CD4-positive, CD25-positive, alpha-beta regulatory T cell (primary cell): ENCODE measurements at regions not wholly inside any gene's neighbourhood (a gene's known extent, or its start where the extent isn't known, plus 50 kb on each side); places are given as distances from the start of the nearest gene placed in this dataset.
"Not testable (repeated sequence)": the region's sequence is repeated elsewhere in the genome, so short reads cannot be mapped to it uniquely, and the experiment has no call there.

ENCODE experiments used
- ATAC-seq, 2 donors: fragments of 150-1000 bp; cut with Tn5 transposase; one replicate each; pipeline ENCODE4 v1.10.0; 2021; ENCODE audit warnings: low read depth in 2 of 2, moderate number of reproducible peaks in 2 of 2, moderate library complexity in 1 of 2
- DNase-seq, 3 donors: peaks; one replicate each; pipeline versions ENCODE4 v3.0.0 to v3.0.0-alpha.2; 2012 to 2022; ENCODE audit warnings: mixed read lengths in 1 of 3
- H3K27ac ChIP-seq: one replicate; pipeline ENCODE4 v1.7.0; 2013; ENCODE audit warnings: mild to moderate bottlenecking, low read length; ENCODE audit not compliant: insufficient read depth, poor library complexity, severe bottlenecking
- H3K27me3 ChIP-seq: one replicate; pipeline ENCODE4 v1.7.0; 2013; ENCODE audit warnings: low read length; ENCODE audit not compliant: control insufficient read depth, insufficient read depth
- H3K36me3 ChIP-seq: one replicate; pipeline ENCODE4 v1.7.0; 2013; ENCODE audit warnings: mild to moderate bottlenecking, low read length, moderate library complexity; ENCODE audit not compliant: control insufficient read depth, insufficient read depth
- H3K4me1 ChIP-seq: 2 replicates; pipeline ENCODE4 v1.7.0; 2013; ENCODE audit warnings: mild to moderate bottlenecking, low read length; ENCODE audit not compliant: insufficient read depth, control insufficient read depth, poor library complexity, severe bottlenecking
- H3K4me3 ChIP-seq: one replicate; pipeline ENCODE4 v1.7.0; 2013; ENCODE audit warnings: low read depth, mild to moderate bottlenecking, low read length, moderate library complexity
- H3K9me3 ChIP-seq, 2 experiments: 1 replicate in 1 of 2; 2 replicates in 1 of 2; pipeline ENCODE4 v1.7.0; 2013; ENCODE audit warnings: low read length in 2 of 2, mild to moderate bottlenecking in 1 of 2, moderate library complexity in 1 of 2; ENCODE audit not compliant: control insufficient read depth in 2 of 2
- H3K27ac Mint-ChIP-seq, 3 donors: one replicate each; pipeline ENCODE4 v1.8.0; 2020 to 2022; ENCODE audit warnings: mild to moderate bottlenecking in 3 of 3, mixed read lengths in 3 of 3, moderate library complexity in 2 of 3
- H3K27me3 Mint-ChIP-seq: one replicate; pipeline ENCODE4 v1.8.0; 2022; ENCODE audit warnings: mild to moderate bottlenecking, mixed read lengths
- H3K36me3 Mint-ChIP-seq: one replicate; pipeline ENCODE4 v1.8.0; 2020; ENCODE audit warnings: mixed read lengths
- H3K4me1 Mint-ChIP-seq, 4 donors: one replicate each; pipeline ENCODE4 v1.8.0; 2020 to 2022; ENCODE audit warnings: mixed read lengths in 4 of 4, mild to moderate bottlenecking in 1 of 4
- H3K4me3 Mint-ChIP-seq, 4 donors: one replicate each; pipeline ENCODE4 v1.8.0; 2020 to 2022; ENCODE audit warnings: mild to moderate bottlenecking in 4 of 4, mixed read lengths in 4 of 4, moderate library complexity in 3 of 4
- H3K9me3 Mint-ChIP-seq, 7 donors: one replicate each; pipeline ENCODE4 v1.8.0; 2020 to 2022; ENCODE audit warnings: mixed read lengths in 7 of 7, mild to moderate bottlenecking in 3 of 7, moderate library complexity in 2 of 7

DNA sequence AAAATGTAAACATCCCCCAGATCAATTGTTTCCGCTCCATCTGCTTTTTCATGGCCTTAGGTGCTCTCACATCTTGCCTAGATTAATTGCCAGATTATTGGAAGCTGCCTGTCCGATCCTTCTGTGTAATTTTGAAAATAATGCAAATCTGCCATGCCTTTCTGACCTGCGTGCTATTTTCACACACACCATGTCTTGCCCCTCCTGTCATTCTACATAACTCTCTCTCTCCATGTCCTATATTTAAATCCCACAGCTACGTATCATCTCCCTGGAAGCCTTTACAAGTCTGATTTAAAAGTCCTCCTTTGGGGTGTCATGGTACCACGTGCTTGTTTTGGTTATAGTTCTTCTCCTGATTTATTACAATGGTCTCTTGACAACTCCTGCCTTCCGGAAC is 247.6 kb upstream of the ELAVL2 start:
- H3K9me3 ChIP-seq, result peaks cover 0 to 1% of the 10 kb centered on the region in 2 experiments
- Mint-ChIP-seq H3K27me3 (no peaks in the 10 kb centered on the region), H3K9me3 (peaks cover 0 to 27% (median 16%) of the 10 kb centered on the region in 7 donors), H3K4me3 (no peak overlapping the region), H3K4me1 (no peaks in the 10 kb centered on the region), H3K36me3 (no peaks in the 10 kb centered on the region), H3K27ac (no peak overlapping the region)
- DNase-seq, result no peak
- H3K27ac ChIP-seq, result no peak overlapping the region
- no peak for ATAC-seq
- H3K4me3 ChIP-seq, result no peak overlapping the region
- no peaks in the 10 kb centered on the region for H3K4me1 ChIP-seq
- no peaks in the 10 kb centered on the region for H3K36me3 ChIP-seq
- no peaks in the 10 kb centered on the region for H3K27me3 ChIP-seq

DNA sequence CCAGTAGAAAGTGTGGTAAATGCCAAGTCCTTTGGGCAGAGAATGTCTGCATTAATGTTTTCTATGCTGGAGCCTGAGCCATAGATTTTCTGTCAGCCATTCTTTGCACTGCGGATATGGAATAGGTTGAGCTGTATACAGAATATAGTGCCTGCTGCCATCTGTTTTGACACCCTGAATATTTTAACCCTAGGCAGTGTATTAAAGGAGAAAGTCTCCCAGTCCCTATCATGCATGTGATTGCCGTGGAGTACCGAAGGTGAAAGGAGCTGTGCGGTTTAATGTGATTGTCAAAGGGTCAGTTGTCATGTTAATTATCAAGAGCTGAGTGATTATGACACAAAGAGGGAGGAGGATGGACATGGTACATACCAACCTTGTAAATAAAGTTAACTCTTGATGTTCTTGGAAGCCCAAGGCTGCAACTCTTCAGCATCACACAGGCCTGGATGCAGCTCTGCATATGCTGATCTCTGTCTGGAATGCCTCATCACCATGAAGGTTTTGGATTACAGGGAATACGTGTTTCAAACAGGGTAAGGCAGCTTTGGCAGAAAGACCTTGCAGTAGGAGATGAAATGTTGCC is 247.1 kb upstream of the ELAVL2 start:
- H3K27ac Mint-ChIP-seq, result no peak overlapping the region
- Histone ChIP-seq H3K4me1 (no peaks in the 10 kb centered on the region), H3K27ac (no peak overlapping the region), H3K4me3 (no peak overlapping the region), H3K9me3 (no peaks in the 10 kb centered on the region), H3K36me3 (no peaks in the 10 kb centered on the region), H3K27me3 (no peaks in the 10 kb centered on the region)
- no peaks in the 10 kb centered on the region for H3K27me3 Mint-ChIP-seq
- no peaks in the 10 kb centered on the region for H3K4me1 Mint-ChIP-seq
- no peaks in the 10 kb centered on the region for H3K36me3 Mint-ChIP-seq
- peaks cover 0 to 23% (median 12%) of the 10 kb centered on the region in 7 donors for H3K9me3 Mint-ChIP-seq
- H3K4me3 Mint-ChIP-seq, result no peak overlapping the region
- no peak for ATAC-seq
- DNase-seq, result no peak

DNA sequence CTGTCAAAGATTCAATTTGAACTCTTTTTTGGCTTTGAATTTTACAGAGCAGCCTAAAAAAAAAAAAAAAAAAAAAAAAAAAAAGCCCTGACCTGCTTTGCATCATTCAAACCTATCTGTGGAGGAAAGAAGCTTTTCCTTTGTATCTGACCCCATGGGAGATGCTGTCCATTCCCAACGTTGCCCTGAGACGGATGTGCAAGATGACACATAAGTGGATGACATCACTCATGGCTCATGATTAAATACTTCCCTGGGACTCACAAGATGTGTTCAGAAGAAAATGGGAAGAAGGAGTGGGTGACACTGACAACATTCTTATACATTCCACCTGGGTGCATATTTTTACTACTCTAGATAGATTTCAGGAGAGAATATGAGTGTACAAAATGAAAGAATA is 245.7 kb upstream of the ELAVL2 start:
- Mint-ChIP-seq H3K4me3 (no peak overlapping the region), H3K36me3 (no peaks in the 10 kb centered on the region), H3K27ac (no peak overlapping the region), H3K27me3 (no peaks in the 10 kb centered on the region), H3K9me3 (peaks cover 0 to 18% (median 14%) of the 10 kb centered on the region in 7 donors), H3K4me1 (no peaks in the 10 kb centered on the region)
- Histone ChIP-seq H3K27me3 (no peaks in the 10 kb centered on the region), H3K4me3 (no peak overlapping the region), H3K27ac (no peak overlapping the region), H3K9me3 (no peaks in the 10 kb centered on the region), H3K36me3 (no peaks in the 10 kb centered on the region), H3K4me1 (no peaks in the 10 kb centered on the region)
- ATAC-seq (no peak), DNase-seq (no peak)

DNA sequence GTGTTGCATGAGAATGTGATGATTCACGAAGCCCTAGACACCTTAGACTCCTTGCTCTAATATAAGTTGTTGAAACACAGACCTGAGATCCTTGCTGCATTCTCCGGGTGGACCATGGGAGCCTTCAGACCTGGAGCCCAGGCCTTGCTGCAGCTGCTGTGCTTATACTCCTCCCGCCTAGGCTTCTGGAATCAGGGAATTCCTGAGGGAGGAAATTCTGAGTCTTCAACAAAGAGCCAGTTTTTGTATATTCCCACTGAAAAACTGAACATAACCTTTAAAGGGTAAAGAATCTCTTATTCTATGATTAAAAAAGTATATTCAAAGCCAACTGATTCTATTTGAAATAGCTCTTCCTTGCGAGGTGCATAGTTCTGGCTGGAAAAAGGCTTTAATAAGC is 245.1 kb upstream of the ELAVL2 start:
- no peaks in the 10 kb centered on the region for H3K27me3 Mint-ChIP-seq

DNA sequence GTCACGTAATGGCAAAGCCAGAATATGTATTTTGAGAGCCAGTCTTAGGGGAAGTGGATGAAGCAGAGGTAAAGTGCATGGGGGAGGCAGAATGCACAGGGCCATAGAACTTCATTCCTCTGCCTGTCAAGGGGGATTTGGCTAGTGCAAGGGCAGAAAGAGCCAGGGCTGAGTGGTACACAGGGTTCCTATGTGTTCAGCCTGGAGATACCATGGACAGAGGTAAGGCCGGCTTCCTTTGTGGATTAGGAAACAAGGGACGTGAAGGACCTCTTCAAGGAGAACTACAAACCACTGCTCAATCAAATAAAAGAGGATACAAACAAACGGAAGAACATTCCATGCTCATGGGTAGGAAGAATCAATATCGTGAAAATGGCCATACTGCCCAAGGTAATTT is 241.1 kb upstream of the ELAVL2 start:
- not testable (repeated sequence) for H3K36me3 Mint-ChIP-seq, ATAC-seq, H3K36me3 ChIP-seq, DNase-seq, H3K4me1 ChIP-seq, H3K4me3 ChIP-seq, H3K4me1 Mint-ChIP-seq, H3K27ac Mint-ChIP-seq, H3K9me3 ChIP-seq, H3K27ac ChIP-seq, H3K27me3 ChIP-seq, H3K4me3 Mint-ChIP-seq, H3K27me3 Mint-ChIP-seq
- H3K9me3 Mint-ChIP-seq, result peaks cover 4 to 22% (median 6%) of the 10 kb centered on the region in 7 donors

More for the DNA sequence above, 245.1 kb upstream of the ELAVL2 start:
- Histone ChIP-seq H3K27ac (no peak overlapping the region), H3K9me3 (no peaks in the 10 kb centered on the region), H3K36me3 (no peaks in the 10 kb centered on the region), H3K4me1 (no peaks in the 10 kb centered on the region), H3K4me3 (no peak overlapping the region), H3K27me3 (no peaks in the 10 kb centered on the region)
- Mint-ChIP-seq H3K4me1 (no peaks in the 10 kb centered on the region), H3K9me3 (peaks cover 4 to 14% (median 12%) of the 10 kb centered on the region in 7 donors), H3K36me3 (no peaks in the 10 kb centered on the region), H3K4me3 (no peak overlapping the region), H3K27ac (no peak overlapping the region)
- no peak for ATAC-seq
- DNase-seq, result no peak

DNA sequence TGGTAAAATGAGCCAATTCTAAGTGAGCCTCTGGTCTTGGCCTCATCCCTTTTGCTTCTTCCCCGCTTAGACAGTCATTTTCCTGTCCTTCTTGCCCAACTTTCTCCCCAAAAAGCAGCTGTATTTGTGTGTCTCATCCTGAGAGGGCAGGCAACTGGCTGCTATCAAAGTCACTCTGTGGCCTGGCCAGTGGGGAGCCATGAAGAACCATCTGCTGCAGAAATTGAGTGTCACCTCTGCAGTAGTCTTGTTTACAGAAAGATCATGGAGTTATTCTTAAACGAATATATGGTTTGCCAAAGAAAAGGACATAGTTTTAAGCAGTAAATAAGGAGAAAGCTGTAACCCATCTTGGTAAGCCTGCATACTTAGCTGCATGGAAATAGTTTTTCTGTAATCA is 233.6 kb upstream of the ELAVL2 start:
- Mint-ChIP-seq H3K4me3 (no peak overlapping the region), H3K27me3 (no peaks in the 10 kb centered on the region), H3K36me3 (no peaks in the 10 kb centered on the region), H3K9me3 (peaks cover 3 to 22% (median 9%) of the 10 kb centered on the region in 7 donors), H3K4me1 (no peaks in the 10 kb centered on the region), H3K27ac (no peak overlapping the region)
- Histone ChIP-seq H3K4me3 (no peak overlapping the region), H3K27me3 (no peaks in the 10 kb centered on the region), H3K9me3 (peaks cover 2 to 14% of the 10 kb centered on the region in 2 experiments), H3K27ac (no peak overlapping the region), H3K4me1 (no peaks in the 10 kb centered on the region), H3K36me3 (no peaks in the 10 kb centered on the region)
- no peak for ATAC-seq
- no peak for DNase-seq

DNA sequence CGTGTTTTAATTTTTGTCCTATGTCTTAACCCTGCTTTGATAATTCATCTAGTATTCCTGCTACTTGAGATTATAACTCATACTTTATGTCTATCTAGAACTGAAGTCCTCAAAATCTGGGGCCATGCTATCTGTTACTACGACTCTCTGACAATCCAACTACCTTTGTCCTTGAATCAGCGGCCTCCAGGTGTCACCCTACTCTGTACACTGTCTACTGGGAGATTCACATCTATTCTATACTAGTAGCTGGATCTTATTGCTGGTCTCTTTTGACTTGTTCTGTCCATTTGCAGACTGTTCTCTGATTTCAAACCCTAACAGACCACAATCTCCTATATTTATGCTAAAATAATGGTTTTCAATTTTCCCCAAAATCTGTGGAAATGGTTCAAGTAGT is 225.5 kb upstream of the ELAVL2 start:
- no peaks in the 10 kb centered on the region for H3K4me1 Mint-ChIP-seq
- peaks cover 0 to 31% (median 13%) of the 10 kb centered on the region in 7 donors for H3K9me3 Mint-ChIP-seq
- Histone ChIP-seq H3K4me1 (no peaks in the 10 kb centered on the region), H3K36me3 (no peaks in the 10 kb centered on the region), H3K4me3 (no peak overlapping the region), H3K27me3 (no peaks in the 10 kb centered on the region), H3K27ac (no peak overlapping the region), H3K9me3 (peaks cover 0 to 3% of the 10 kb centered on the region in 2 experiments)
- ATAC-seq (no peak), DNase-seq (no peak)
- H3K4me3 Mint-ChIP-seq, result no peak overlapping the region
- no peak overlapping the region for H3K27ac Mint-ChIP-seq
- H3K27me3 Mint-ChIP-seq, result no peaks in the 10 kb centered on the region
- H3K36me3 Mint-ChIP-seq, result no peaks in the 10 kb centered on the region

DNA sequence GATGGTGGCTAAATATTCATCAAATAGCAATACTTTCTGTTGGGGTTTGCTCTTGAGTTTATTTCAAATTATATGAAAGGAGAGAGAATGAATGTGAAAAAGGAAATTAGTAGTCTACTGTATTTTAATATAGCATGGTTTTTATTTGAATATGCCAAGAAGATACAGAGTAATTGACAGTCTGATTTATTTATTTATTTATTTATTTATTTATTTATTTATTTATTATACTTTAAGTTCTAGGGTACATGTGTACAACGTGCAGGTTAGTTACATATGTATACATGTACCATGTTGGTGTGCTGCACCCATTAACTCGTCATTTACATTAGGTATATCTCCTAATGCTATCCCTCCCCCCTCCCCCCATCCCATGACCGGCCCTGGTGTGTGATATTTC is 224.2 kb upstream of the ELAVL2 start:
- not testable (repeated sequence) for H3K4me1 Mint-ChIP-seq, H3K9me3 ChIP-seq, H3K27me3 ChIP-seq, H3K4me1 ChIP-seq, H3K4me3 ChIP-seq, H3K27ac Mint-ChIP-seq, H3K36me3 Mint-ChIP-seq, DNase-seq, ATAC-seq, H3K4me3 Mint-ChIP-seq, H3K27ac ChIP-seq, H3K36me3 ChIP-seq, H3K27me3 Mint-ChIP-seq
- peaks cover 0 to 42% (median 9%) of the 10 kb centered on the region in 7 donors for H3K9me3 Mint-ChIP-seq
